Islet of Langerhans (tissue), 1 donor: ENCODE measurements at regions not wholly inside any gene's neighbourhood (a gene's known extent, or its start where the extent isn't known, plus 50 kb on each side); places are given as distances from the start of the nearest gene placed in this dataset.
"Not testable (repeated sequence)": the region's sequence is repeated elsewhere in the genome, so short reads cannot be mapped to it uniquely, and the experiment has no call there.

Source experiments
- FAIRE-seq: peaks from one replicate; lab custom pipeline; 2011; peaks lifted over from hg19 to GRCh38; lab: Jason Lieb, UNC

DNA sequence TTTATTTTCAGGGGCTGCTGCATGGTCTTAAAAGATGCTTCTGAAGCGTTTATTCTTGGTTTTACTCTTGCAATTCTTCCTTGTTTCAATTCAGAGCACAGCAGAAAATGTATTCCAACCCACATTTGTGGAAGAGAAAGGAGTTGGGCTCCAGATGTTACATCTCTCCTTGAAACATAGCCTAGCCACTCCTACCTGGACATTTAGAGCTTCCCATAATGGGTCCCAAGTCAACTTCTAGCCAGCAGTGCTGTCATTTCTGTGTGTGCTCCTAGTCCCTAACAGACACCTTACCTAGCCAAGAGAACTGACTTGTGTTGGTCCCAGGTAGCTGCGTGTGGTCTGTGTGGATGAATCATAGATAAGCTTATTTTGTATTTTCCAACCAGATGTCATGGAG, 61.2 kb upstream of the ANKRD55 start:
- no peak for FAIRE-seq

DNA sequence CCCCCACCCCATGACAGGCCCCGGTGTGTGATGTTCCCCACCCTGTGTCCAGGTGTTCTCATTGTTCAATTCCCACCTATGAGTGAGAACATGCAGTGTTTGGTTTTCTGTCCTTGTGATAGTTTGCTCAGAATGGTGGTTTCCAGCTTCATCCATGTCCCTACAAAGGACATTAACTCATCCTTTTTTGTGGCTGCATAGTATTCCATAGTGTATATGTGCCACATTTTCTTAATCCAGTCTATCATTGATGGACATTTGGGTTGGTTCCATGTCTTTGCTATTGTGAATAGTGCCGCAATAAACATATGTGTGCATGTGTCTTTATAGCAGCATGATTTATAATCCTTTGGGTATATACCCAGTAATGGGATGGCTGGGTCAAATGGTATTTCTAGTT, 59.7 kb upstream of the ANKRD55 start:
- FAIRE-seq, result not testable (repeated sequence)

DNA sequence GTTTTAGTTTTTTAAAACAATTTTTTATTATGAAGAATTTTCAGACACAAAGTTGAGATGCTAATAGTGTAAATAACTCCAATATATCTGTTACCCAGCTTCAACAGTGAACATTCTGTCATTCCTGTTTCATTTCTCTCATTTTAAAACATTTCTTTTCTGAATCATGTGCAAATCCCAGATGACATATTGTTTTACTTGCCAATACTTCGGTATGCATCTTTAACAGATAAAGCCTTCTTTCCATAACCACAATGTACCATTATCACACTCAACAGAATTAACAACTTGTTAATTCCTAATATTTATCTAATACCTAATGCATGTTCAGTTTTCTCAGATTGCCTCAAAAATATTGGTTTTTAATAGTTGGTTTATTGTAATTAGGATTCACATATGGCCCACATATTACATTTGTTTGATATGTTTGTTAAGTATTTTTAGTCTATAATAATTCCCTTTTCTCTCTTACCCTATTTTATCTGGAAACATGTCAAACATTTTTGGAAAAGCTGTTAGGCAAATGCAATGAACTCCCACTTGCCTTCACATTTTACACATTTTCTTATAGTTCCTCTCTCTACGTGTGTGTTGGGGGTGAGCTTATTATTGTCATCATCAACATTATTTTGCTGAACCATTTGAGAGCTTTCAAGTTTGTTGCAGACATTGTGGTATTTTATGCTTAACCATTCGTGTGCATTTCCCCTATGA, 58.7 kb upstream of the ANKRD55 start:
- FAIRE-seq, result no peak

DNA sequence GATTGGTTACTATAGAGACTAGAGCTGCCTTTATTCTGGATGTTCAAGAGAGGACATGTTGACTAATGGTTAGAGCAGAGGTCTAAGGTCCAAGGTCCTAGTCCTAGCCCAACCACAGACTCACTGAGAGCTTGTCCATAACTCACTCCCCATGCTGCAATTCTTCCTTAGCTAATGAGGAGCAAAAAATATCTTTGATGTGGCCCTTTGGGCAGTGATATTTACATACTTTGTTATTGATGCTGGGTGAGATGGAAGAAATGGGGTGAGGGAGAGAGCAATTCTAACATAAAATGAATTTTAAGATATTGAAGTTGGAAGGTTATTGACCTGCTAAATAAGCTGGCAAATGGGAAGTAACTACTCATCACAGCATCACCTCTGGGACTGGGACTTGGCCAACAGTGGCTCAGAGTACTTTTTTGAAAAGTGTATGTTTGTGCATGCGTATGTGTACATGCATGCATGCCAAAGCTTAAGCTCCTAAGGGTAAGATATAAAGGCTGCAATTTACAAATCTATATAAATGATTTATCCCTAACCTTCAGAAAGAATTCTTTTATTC, 58.0 kb upstream of the ANKRD55 start:
- no peak for FAIRE-seq

DNA sequence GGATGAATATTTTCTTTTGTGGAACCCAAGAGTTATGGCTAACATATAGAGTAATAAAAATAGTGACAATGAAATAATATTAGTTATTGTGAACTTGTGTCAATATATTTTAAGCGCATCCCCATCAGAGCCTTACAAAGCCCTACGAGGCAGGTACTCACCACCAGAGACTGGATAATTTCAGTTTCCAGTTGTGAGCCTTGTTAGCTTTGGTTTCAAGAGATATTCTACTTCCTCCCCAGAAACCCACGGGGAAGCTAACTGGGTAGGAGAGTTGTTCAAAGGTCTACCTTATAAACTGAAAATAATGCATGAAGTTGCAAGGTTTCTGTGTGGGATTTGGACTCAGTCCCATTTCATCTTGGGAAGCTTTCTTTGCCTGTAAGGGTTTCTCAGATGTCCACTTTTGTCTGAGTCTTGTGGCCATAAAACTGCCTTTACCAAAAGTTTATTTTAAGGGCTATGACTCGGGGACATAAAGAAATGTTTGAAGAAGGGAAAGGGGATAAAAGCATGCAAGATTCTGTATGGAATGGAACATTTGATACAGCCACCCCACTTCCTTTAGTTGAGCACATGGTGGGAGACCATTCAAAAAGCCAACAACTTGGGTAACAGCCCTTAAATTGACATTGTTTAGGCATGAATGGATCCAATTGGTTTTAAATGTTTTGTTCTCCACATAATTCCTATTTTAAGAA, 57.4 kb upstream of the ANKRD55 start:
- no peak for FAIRE-seq

DNA sequence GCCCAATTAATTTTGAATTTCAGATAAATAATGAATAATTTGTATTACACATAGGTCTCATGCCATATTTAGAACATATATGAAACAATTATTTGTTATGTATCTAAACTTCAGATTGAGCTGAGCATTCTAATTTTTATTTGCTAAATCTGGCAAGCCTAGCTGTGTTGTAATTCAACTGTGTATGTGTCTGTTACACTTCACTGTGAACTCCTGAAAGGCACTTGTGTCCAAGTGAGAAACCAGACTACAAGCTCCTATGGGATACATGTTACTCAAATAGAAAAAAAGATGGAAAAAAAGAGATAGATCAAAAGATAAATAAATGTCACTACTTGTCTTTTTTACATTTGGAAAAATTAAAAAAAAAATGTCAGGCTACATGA, 56.5 kb upstream of the ANKRD55 start:
- no peak for FAIRE-seq

DNA sequence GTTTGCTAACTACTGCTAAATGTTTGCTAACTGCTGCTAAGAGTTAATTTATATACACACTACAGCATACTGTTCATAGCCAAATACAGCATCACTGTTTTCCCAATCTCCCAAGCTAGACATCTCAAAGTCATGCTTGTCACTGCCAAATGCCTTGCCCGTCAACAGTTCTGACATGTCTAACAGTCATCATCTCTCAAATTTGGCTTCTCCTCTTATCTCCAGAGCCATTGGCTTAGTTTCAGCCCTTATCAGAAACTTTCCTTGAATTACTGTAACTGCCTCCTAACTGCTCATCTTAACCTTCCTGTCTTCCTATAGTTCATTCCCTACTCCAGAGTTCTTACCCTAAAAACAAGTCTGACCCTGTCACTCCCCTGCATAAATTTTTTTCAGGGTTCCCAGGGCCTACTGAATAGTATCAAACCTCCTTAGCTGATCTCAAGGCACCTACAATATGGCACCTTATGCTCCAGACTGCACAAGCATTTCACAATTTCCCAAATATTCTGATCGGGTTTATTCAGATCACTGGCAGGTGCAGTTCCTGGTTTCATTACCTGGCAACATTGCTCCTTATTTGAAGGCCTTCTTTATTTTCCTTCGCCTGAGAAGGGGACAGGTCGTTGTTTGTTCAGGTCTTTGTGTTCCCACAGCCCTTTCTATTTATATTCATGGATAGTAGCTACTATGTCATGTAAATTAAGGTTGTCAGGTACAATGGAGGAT, 55.9 kb upstream of the ANKRD55 start:
- FAIRE-seq, result no peak

DNA sequence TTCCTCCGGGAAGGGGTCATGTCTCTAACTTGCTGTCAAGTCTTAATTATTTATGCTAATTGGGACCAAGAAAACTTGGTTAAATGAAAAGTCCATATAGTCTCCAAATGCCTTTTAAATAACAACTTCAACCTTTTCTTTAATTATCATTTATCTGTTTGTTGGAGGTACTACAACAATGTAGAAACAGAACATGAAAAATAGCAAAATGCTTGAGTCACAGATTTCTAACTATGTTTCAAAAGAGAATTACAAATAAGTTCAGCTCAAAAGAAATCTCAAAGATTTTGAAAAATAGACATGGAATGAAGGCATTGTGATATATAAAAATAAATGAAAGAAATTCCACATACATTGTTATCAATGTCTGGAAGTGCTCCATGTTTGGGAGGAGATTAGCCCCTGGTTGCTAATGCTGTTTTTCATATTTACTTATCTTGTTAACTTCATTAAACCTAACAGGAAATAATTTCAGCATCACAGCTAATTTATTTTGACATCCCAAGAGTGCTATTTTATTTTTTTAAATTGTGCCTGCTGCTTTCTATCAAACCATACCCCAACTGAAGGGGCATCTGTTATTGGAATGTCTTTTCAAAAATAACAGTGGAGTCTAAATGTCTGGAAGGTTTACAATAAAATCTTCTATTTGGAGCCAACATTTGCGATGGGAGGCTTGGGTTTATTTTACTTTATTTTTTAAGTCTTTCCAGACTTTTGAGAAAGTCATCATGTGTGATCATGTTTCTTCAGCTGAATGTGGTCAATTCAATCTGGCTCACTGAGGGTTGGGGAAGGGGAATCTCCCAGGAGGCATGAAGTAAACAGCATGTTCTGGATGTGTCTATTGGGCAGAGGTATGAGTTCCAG, 53.1 kb upstream of the ANKRD55 start:
- FAIRE-seq, result no peak

DNA sequence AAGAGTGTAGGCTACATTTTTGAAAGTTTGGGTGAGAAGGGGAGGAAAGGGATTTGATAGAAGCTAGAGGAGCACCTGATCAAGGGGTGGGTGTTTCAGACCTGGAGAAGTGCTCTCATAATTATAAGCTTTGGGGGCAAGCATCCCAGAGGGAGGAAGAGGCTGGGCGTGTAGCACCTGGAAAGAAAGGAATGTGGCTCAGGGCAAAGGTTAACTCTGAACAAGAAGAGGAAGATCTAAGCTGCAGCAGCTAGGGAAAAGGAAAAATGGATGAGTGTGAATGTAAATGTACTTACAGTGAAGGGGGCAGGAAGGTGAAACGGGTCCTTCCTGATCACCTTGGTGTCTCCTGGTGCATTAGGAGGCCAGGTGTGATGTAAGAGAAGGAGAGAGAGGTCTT, 49.8 kb upstream of the ANKRD55 start:
- FAIRE-seq, result no peak
